ENCODE measurements at regions not wholly inside any gene's neighbourhood (a gene's known extent, or its start where the extent isn't known, plus 50 kb on each side); places are given as distances from the start of the nearest gene placed in this dataset.
"Not testable (repeated sequence)": the region's sequence is repeated elsewhere in the genome, so short reads cannot be mapped to it uniquely, and the experiment has no call there.

DNA sequence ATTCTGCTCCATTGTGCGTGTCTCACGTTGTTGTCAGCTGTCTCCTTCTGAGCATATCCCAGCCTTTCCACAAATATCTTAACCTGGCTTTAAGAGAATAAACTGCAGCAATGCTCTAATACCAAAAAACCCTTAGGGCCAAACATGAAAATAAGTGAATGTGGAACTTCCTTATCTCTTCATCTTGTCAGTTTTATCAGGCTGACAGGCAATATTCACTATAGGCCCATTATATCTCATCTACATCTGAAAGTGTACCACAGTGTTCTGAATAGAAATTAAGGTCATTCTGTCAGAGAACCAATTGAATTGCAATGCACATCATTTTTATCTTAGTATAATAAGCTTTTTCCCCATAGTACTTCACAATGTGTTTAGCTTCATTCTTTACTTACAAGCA lies 933.1 kb upstream of the FBXO33 start:
- no peak for DNase-seq (ENCODE audit: low read depth)
- no peak overlapping the region for H3K4me3 ChIP-seq (ENCODE audit: low read depth, low read length)
- TF ChIP-seq, protein P1, sequence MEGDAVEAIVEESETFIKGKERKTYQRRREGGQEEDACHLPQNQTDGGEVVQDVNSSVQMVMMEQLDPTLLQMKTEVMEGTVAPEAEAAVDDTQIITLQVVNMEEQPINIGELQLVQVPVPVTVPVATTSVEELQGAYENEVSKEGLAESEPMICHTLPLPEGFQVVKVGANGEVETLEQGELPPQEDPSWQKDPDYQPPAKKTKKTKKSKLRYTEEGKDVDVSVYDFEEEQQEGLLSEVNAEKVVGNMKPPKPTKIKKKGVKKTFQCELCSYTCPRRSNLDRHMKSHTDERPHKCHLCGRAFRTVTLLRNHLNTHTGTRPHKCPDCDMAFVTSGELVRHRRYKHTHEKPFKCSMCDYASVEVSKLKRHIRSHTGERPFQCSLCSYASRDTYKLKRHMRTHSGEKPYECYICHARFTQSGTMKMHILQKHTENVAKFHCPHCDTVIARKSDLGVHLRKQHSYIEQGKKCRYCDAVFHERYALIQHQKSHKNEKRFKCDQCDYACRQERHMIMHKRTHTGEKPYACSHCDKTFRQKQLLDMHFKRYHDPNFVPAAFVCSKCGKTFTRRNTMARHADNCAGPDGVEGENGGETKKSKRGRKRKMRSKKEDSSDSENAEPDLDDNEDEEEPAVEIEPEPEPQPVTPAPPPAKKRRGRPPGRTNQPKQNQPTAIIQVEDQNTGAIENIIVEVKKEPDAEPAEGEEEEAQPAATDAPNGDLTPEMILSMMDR (IDR thresholded peaks at IDR 0.05; ENCODE audit: control insufficient read depth, extremely low read depth, insufficient read depth) = no peak

DNA sequence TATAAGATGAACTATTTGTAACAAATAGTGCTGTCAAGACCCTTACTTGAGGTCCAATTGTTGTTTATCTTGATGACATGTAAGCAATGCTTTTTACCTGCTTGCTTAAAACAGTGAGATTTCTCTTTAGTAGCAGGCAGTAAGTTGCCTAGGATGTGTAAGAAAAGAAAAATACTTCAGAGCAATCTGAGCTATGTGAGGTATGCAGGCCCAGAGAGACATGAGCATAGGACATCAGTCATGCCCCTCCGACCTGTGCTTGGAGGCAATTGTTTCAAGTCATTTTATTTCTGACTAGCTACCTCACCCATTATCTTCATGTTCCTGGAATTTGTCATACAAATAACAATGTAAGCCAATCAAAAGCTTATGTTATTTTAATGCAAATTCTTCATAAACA lies 930.6 kb upstream of the FBXO33 start:
- no peak for DNase-seq (ENCODE audit: low read depth)
- TF ChIP-seq, protein P1 (IDR thresholded peaks at IDR 0.05; ENCODE audit: control insufficient read depth, extremely low read depth, insufficient read depth) = no peak
- H3K4me3 ChIP-seq (ENCODE audit: low read depth, low read length) = no peak overlapping the region

DNA sequence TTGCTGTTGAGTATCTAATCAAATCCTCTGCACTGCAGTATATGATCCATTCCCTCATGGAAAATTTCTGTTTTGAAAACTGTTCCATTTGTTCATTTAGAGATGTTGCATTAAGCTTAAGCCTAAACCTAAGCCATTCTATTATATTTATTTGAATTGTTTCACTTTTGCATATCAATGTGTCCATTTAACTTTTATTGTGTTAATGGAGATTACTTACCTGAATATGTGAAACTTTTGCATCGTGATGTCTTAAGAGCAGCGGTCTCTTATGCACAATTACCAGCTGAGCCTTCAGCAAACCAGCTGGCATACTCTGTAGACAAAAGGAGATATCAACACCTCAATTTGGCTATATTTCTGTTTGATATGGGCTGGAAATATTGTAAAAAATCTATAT lies 922.5 kb upstream of the FBXO33 start:
- DNase-seq (ENCODE audit: low read depth) = no peak
- no peak overlapping the region for H3K4me3 ChIP-seq (ENCODE audit: low read depth, low read length)
- TF ChIP-seq, protein P1 (IDR thresholded peaks at IDR 0.05; ENCODE audit: control insufficient read depth, extremely low read depth, insufficient read depth) = no peak

DNA sequence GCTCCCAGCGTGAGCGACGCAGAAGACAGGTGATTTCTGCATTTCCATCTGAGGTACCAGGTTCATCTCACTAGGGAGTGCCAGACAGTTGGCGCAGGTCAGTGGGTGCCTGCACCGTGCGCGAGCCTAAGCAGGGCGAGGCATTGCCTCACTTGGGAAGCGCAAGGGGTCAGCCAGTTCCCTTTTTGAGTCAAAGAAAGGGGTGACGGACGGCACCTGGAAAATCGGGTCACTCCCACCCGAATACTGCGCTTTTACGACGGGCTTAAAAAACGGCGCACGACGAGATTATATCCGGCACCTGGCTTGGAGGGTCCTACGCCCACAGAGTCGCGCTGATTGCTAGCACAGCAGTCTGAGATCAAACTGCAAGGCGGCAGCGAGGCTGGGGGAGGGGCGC lies 915.9 kb upstream of the FBXO33 start:
- peak overlapping the region; percentile 55 for H3K4me3 ChIP-seq (ENCODE audit: low read depth, low read length)
- not testable (repeated sequence) for DNase-seq (ENCODE audit: low read depth)

DNA sequence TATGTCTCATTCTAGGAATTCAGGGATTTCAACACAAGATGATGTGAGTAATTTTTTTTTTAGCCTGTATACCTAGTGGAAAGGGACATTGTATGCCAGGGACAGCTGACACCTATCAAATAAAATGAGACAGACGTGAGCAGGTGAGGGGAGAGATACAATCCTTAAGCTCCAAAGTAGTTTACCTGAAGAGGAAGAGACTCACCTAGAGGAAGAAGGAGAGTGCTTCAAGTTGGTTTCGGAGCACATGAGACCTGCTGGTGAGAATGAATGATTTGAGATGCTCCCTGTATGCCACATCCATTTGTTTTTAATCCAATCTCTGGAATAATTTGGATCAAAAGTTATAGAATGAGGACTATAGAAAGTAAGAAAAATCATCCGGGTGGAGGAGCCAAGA lies 915.4 kb upstream of the FBXO33 start:
- H3K4me3 ChIP-seq (ENCODE audit: low read depth, low read length) = peak overlapping the region; percentile 55
- TF ChIP-seq, protein P1 (IDR thresholded peaks at IDR 0.05; ENCODE audit: control insufficient read depth, extremely low read depth, insufficient read depth) = peak; percentile 32
- DNase-seq (ENCODE audit: low read depth) = no peak

DNA sequence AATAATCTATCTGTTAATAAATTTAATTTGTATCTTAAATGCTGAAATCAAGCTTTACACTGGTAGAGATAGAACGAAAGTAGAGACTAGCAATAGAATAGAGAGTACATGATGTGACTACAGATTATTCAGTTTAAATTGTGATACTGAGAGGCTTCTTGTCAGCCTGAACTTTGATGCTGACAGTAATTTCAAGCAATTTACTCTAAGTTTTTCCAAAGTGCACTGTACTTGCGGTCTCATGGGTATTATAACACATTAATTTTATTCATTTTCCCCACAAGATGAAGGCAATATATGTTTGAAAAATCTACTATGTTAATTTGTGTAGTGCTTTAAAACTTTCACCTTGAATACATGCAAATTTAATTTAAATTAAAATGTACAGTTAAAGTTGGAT lies 914.0 kb upstream of the FBXO33 start:
- DNase-seq (ENCODE audit: low read depth) = no peak
- TF ChIP-seq, protein P1 (IDR thresholded peaks at IDR 0.05; ENCODE audit: control insufficient read depth, extremely low read depth, insufficient read depth) = no peak
- no peak overlapping the region for H3K4me3 ChIP-seq (ENCODE audit: low read depth, low read length)

DNA sequence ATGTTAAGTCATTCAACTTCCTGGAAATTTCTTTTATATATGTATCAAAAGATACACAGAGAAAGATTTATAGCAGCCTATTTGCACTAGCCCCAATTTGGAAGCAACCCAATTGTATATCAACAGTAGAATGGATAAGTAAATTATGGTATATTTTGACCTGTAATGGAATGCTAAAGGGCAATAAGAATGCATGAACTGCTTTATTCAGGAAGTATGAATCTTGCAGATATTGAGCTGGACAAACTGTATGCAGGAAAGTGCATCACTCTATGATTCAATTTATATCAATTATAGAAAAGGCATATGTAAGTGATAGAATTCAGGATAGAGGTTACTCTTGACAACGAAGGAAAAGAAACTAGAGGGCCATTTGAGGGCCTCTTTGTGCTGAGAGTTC lies 913.1 kb upstream of the FBXO33 start:
- DNase-seq (ENCODE audit: low read depth) = no peak

More for the DNA sequence above, 913.1 kb upstream of the FBXO33 start:
- TF ChIP-seq, protein P1 (IDR thresholded peaks at IDR 0.05; ENCODE audit: control insufficient read depth, extremely low read depth, insufficient read depth) = no peak
- no peak overlapping the region for H3K4me3 ChIP-seq (ENCODE audit: low read depth, low read length)

Data from LNCaP clone FGC (cell line).